CD4-positive, alpha-beta T cell treated with Interleukin-17A for 4 hours (primary cell): ENCODE measurements at regions not wholly inside any gene's neighbourhood (a gene's known extent, or its start where the extent isn't known, plus 50 kb on each side); places are given as distances from the start of the nearest gene placed in this dataset.

Source experiments
- DNase-seq: peaks from one replicate; pipeline ENCODE4 v3.0.0-alpha.2; 2020; ENCODE audit warnings: mixed read lengths

DNA sequence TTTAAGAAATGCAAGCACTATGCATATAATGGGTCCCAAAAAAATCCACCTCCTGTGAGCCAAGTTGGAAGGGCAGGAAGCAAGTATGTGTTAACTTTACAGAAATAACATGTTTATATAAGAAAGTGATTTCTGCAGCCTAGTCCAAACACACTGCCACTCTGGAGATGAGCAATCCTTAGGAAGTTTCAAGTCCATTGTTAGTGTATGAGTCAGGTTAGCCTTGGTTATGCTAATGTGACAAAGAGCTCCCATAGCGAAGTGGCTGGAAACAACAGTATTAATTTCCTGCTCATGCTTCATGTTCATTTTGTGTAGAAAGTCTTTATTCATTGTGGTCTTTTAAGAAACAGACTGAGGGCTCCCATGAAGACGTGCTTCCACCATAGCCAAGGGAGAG lies 121.4 kb downstream of the TBXT start:
- no peak for DNase-seq

DNA sequence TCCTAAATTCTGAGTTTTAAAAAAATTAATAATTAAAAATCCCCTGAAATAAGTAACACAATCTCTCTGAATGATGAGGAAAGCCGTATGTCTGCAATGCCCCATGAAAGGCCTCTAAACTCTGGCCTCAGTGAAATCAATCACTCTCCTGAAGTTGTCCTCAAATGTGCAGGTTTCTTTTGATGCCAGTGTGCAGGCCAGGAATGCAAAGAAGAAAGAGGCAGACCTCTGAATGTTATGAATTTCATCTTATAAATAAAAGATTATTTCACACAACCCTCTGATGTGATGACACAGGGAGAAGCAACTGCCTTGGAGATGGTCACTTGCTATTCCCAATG lies 121.8 kb downstream of the TBXT start:
- no peak for DNase-seq

DNA sequence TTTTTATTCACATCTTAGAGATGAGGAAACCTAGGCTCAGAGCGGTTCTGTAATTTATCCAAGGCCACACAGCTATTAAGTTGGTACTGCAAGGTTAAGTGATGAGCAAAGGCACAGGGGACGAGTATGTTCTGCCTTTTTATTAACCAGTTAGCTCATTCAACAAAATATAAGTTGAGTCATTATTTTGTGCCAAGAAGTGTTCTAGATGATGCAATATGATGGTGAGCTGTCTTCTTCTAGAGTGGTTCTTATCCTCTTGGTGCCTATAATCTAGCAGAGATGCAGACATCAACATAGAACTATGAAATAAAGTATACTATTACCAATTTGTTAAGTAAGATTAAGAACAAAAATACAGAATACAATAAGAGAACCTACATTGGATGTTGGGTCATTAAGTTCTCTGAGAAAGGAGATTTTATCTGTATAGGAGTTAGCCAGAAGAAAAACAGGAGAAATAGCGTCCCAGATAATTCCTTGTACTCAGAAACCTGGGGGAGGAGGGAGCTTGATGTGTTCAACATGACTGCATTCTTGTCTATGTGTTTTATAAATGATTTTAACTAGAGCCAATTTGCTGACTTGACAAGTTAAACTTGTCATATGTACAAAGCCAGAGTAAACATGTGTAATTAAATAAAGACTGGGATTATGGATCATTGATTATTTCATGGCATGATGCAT lies 122.3 kb downstream of the TBXT start:
- no peak for DNase-seq

DNA sequence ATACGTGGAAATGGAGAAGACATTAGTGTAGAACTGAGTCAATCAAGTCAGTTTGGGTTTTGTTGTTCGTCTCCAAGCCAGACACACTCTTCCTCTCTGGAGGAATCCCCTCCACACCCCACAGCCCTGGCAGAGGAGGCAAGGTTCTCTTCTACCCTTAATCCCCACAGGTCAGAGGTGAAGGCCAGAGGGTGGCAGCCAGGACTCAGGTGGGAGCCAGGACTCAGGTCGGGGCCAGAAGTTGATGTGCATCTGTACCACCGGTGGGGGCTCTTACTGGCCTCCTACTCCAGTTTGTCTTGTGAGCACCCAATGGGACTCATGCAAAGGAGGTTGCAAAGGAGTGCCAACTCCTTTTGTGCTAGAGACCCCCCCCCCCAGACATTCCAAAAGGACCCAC lies 126.4 kb downstream of the TBXT start:
- DNase-seq: no peak

DNA sequence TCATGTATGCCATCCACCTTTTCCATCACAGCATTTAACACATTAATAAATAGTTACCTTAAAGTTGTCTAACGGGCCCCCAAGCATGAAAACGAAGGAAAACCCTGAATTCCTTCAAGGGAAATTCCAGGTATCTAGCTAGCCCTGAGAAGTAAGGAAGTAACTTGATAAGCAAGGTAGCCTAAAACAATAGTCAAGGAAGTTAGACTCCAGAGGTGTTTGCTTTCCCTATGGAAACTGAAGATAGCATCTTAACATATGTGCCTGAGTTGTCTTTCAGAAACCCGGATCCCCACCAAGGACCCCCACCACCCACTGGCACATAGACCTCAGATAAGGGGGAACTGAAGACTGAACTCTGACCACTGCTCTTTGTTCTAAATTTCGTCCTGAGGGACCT lies 127.4 kb downstream of the TBXT start:
- DNase-seq: no peak

DNA sequence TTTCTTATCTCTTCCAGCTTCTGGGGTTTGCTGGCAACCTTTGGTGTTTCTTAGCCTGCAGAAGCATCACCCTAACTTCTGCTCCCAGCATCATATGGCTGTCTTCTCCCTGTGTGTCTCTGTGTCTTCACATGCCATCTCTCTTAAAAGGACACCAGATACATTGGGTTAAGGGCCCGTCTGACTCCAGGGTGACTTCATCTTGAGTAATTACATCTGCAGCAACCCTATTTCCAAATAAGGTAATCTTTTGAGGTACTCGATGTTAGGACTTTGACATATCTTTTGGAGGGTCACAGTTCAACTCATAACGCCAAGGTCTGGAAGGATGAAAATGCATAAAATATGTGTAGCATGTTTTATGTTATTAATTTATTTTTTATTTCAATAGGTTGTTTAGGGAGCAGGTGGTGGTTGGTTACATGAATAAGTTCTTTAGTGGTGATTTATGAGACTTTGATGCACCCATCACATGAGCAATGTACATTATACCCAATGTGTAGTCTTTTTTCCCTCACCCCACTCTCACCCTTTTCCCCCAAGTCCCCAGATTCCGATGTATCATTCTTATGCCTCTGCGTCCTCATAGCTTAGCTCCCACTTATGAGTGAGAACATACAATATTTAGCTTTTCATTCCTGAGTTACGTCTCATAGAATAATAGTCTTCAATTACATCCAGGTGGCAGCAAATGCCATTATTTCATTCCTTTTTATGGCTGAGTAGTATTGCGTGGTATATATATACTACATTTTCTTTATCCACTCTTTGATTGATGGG lies 131.1 kb downstream of the TBXT start:
- no peak for DNase-seq

DNA sequence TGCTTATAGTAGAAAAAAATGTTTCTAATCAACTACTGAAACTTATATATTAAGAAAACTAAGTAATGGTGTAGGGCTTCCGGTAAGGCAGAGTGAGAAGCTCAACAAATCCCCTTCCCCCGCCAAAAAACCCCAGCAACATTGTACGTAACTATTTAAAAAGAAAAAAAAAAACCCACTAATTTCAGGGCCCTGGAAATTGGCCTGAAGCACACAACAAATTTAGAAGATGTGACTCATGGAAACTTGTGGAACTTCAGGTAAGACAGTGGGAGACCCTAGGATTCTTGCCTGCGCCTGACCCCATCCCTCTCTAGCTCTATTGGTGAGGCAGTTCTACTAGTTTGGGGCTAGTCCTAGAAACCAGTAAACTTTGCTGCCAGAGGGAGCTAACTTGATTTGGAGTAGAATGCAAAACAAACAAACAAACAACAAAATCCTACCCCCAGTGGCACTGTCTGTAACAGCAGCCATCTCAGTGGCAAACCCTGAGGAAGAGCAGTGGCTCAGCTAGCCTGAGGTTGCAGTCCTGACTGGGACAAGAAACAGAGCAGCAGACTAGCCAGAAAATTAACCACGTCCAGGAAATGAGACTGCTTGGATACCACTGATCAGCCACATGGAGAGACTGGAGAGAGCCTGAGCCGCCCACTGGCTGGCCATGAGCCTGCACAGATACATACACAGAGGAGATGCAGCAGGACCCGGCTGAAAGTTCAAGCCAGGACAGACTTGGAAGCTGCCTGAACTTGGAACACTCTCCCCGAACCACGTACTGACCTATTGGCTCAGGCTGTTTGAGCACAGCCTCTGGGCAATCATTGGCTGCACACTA lies 135.1 kb downstream of the TBXT start:
- DNase-seq: no peak

DNA sequence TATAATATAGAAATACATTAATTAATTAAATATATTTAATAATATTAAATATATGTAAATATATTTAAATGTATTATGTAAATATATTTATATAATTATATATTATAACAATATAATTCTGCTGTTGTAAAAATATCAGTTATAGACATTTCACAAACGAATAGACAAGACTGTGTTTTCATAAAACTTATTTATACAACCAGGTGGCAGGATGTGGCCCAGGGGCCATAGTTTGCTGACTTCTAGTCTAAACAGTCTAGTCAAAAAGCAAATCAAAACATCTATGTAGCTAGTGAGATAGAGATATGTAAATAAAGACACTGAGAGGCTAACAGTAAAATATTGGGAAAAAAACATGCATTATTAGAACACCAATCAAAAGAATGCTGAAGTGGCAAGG lies 136.4 kb downstream of the TBXT start:
- no peak for DNase-seq

DNA sequence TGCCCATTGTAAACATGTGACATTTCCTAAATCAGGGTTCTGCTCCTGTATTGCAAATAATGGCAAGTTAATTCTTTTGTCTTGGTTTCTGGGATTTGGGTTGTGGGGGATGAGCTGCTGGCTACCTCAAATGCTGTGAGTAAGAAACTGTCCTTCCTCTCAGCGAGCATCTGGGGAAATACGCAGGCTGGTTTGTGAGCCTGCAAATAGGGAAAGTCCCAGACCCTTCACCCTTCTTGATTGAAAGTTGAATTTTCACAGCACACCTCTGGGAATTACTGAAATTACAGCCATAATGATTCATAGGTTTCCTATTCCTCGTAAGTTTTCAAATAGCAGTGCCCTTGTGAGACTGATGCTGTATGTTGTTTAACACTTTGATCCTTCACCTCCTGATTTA lies 138.1 kb downstream of the TBXT start:
- no peak for DNase-seq

DNA sequence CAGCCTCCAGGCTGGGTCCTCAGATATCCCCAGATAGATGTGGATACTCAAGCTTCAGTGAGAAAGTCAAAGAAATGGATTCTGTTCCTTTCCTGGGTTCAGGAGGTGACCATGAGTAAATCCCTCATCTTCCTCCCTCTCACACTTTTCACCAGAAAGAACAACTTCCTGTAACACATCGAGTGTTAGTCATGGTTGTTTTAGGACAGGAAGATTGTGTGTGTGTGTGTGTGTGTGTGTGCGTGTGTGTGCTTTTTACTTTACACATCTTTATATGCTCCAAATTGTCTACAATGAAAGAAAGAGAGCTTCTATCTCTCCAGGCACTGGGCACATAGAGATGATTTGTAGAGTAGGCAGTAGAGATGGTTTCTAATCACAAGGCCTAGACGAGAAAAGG lies 139.9 kb downstream of the TBXT start:
- no peak for DNase-seq

DNA sequence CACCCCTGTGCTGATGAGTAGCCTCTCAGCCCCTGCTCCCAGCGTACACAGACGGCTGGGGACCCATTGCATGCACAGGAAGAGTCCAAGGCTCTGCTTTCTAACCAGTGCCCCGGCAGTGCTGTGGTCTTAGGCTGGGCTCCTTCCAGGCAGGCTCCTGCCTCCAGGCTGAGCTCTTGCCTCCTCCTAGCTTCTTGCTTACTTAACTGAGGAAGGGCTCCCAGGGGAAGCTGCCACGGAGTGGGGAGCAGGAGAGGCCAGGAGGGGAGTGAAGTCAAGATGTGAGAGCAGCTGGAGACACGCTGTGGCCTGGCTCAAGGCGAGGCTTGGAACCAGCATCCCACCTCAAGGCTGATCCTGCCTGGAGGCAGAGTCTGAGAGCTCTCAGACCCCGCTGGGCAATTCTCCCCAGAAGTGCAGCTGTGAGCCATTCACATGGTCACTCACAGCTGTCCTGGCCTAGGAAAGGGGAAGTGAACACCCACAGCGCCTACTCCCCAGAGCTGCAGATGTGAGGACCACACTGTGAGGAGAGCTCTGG lies 141.0 kb downstream of the TBXT start:
- DNase-seq: no peak

DNA sequence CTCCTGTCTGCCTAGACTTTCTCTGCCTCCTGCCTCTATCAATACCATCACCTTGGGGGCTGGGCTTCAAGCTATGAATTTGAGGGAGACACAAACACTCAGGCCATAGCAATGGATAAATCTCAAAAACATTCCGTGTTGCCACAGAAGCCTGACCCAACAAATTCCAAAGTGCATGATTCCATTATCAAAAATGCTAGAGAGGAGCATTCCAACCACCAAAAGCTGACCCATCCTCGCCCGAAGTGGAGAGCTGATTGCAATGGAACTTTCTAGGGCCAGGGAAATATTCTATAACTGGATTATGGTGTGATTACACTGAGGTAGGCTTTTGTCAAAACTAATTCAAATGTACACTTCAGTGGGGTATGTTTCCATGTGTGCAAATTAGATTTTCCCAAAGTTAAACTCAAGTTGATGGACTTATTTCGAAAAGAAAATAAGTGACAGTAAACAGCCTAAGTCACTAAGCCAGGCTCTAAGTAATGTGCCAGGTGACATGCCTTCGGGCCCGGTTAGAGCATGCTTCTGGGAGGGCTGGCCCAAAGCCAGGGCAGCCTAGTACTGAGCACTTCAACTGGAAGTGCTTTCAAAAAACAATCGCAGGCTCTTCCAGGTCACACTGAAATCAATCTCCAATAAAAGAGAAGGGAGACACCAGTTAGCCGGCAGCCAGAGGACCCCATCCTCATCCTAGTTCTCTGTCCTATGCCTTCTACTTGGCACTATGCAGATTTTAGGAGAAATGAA lies 142.3 kb downstream of the TBXT start:
- no peak for DNase-seq

DNA sequence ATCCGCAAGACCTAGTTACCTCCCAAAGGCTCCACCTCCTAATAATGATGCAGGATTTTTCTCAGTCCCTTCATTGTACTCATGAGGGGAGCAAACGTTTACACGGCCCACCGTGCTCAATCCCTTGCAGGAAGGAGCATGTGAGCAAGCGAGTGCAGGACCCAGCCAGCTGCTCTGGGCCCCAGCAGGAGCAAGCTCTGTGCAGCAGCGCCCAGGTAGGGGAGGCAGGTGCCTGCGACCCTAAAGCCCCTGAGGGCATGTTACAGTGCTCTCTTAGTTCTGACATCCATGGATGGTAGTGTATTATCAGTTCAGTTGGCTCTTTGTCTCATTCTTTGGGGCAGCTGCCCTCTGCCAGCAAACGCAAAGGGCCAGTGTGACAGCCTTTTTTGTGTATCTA lies 143.4 kb downstream of the TBXT start:
- DNase-seq: no peak

DNA sequence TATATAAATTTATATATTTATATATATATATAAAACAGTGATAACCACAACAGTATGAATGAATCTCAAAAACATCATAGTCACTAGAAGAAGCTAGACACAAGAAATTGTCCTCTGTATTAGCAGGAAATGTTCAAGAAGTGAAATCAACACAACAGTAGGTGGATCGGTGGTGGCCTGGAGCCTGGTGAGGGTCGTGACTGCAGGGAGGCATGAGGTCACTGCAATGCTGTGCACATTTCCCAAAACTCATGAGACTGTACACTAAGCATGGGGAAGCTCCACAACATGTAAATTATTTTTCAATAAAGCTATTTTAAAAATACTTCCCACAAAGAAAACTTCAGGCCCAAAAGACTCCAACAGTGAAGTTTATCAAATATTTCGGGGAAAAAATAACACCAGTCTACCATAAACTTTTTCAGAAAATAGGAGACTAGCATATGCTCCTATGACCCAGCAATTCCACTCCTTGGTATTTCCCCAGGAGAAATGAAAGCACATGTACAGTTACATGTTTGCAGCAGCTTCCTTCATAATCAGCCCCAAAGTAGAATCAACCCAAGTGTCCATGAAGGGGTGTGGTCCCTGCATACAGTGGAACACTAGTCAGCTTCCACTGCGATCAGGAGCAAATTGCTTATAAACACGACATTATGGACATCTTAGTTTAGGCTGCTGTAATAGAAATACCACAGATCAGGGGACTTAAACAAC lies 144.2 kb downstream of the TBXT start:
- no peak for DNase-seq

DNA sequence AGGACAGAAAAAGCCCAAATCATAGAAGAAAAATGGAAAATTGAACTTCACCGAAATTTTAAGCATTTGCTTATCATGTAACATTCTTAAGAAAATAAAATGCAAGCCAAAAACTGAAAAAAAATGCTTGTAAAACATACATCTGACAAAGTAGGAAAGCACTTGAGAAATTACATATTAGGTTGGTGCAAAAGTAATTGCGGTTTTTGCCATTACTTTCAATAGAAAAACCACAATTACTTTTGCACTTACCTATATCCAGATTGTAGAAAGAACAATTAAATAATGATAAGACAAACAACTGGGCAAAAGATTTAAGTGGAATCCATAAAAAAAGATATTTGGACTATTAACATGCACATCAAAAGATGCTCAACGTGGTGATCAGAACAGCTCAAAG lies 146.2 kb downstream of the TBXT start:
- no peak for DNase-seq

DNA sequence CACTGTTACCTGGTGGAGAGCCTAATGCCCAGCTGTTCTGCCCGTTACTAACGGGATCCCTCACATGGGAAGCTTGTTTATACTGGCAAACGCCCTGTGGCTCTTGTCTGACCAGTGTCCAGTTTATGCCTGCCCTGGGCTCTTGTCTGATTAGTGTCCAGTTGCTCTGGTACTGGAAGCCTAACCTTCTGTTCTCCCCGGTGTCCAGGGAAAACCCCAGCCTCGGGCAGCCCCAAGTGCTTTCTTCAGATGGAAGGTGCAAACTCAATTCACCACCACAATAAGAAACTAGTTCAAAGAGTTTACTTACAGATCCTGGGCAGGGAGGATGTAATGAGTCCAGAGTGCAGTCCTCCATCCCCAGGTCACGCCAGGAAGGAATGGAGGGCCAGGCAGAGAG lies 148.4 kb downstream of the TBXT start:
- DNase-seq: no peak

DNA sequence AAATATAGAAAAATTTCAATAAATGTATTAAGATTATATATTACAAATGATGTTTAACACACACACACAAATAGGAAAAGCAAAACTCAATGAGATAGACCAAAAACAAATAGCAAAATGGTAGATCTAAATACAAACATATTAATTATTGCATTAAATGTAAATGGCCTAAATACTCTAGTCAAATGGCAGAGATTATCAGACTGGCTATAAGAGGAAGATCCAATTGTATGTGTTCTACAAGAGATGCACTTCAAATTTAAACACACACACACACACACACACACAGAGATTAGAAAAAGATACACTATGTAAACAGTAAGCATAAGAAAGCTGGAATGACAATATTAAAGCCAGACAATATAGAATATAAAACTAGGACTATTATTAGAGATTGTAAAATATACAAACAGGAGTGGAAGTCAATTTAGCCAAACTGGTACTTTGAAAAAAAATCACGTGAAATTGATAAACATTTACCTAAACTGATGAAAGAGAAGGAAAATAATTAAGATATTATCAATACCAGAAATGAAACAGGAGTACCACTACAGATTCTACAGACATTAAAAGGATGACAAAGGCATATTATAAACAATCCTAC lies 150.5 kb downstream of the TBXT start:
- DNase-seq: no peak

DNA sequence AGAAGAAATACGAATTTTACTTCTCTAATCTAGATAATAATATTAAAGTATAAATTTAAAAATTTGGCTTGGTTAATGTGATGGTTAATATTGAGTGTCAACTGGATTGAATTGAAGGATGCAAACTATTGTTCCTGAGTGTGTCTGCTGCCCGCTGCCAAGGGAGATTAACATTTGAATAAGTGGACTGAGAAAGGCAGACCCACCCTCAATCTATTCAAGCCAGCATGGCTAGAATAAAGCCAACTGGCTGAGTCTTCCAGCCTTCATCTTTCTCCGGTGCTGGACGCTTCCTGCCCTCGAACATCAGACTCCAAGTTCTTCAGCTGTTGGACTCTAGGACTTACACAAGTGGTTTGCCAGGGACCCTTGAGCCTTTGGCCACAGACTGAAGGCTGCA lies 152.7 kb downstream of the TBXT start:
- DNase-seq: no peak

DNA sequence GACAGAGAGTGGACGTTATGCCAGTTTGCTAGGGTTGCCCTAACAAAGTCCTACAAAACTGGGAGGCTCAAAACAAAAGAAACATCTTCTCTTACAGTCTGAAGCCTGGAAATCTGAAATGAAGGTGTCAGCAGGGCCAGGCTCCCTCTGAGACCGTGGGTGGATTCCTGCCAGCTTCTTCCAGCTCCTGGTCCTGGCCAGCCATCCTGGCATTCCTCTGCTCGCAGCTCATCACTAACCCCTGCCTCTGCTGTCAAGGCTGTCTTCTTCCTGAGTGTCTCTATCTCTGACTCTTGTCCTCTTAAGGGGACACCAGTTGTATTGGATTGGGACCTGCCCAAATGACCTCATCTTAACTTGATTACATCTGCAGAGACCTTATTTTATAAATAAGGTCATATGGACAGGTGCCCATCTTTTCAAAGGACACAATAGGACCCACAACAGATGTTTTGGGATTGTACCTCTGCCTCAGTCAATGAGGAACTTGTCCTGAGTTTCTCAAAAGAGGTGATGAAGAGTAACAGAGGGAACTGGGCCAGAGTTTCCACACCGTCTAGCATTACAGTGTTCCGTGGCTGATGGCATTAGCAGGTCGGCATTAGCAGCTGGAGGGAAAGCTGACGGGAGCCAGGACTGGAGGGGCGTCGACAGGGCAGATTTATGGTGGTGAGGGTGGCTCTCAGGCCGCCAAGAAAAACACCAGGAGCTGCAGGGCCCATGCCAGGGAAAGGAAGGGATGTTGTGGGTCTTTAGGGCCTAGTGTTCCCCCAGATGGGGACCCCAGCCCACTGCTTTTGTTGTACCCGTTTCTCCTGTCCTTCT lies 157.3 kb downstream of the TBXT start:
- DNase-seq: no peak

DNA sequence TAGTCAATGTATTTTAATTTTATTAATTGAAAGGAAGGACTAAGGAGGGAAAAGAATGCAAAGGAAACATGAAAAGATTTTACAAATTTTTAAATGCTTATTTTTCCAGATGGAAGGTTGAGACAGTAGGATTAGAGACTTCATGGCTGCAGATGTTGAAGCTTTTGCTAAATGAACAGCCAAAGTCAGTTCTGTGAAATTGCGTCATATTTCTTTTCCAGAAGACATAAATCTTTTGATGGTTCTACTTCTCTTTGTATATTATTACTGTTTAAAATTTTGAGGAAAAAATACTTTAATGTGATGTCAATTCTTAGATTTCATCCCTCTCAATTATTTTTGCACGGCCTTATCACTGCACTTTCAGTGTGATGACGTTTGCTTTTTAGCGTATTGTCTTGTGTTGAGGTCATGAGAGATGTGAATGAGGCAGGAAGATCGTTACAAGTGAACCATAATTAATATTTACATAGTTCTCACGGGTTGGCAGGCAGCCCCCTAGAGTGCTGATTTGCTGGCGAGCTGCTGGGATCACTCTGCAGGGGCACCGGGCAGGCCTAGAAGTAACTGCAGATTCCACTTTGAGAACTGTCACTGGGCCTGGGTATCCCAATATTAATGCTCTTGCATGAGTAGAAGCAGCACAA lies 158.1 kb downstream of the TBXT start:
- DNase-seq: no peak
